HL-60 (cell line): ENCODE measurements at regions not wholly inside any gene's neighbourhood (a gene's known extent, or its start where the extent isn't known, plus 50 kb on each side); places are given as distances from the start of the nearest gene placed in this dataset.

ENCODE experiments used
- DNase-seq, 2 experiments: peaks; one replicate each; pipeline ENCODE4 v3.0.0-alpha.2; 2010 to 2020; ENCODE audit warnings: low read depth in 1 of 2, low spot score in 1 of 2
- H3K27ac ChIP-seq: fragments of 250-450 bp; sonication (Bioruptor Pico); replicated peaks from 2 replicates; pipeline ENCODE4 v1.5.1; 2020; ENCODE audit warnings: mild to moderate bottlenecking, moderate library complexity
- H3K27me3 ChIP-seq: fragments of 250-450 bp; sonication (Bioruptor Pico); 2 replicates; pipeline ENCODE4 v1.5.1; 2021; ENCODE audit warnings: mild to moderate bottlenecking, moderate library complexity; ENCODE audit not compliant: insufficient read depth, poor library complexity, severe bottlenecking
- H3K4me3 ChIP-seq: replicated peaks from 2 replicates; pipeline ENCODE4 v1.5.1; 2011; ENCODE audit warnings: mild to moderate bottlenecking, control low read depth, low read length; ENCODE audit not compliant: insufficient read depth
- CTCF ChIP-seq: IDR thresholded peaks from one replicate; pipeline ENCODE4 v1.5.1; 2011; ENCODE audit warnings: low read length, control low read depth, inconsistent platforms; ENCODE audit not compliant: insufficient read depth
- GABPA ChIP-seq: IDR thresholded peaks from 2 replicates; pipeline ENCODE4 v1.6.1; 2012; ENCODE audit warnings: low read depth
- POLR2AphosphoS5 ChIP-seq: IDR thresholded peaks from 2 replicates; pipeline ENCODE4 v1.6.1; 2012; ENCODE audit warnings: low read depth
- SPI1 ChIP-seq: IDR thresholded peaks from 2 replicates; pipeline ENCODE4 v1.6.1; 2012; ENCODE audit warnings: low read depth, mild to moderate bottlenecking, borderline replicate concordance
- TF ChIP-seq, protein P1 (sequence below): IDR thresholded peaks from 2 replicates; pipeline ENCODE4 v1.6.1; 2012; ENCODE audit warnings: low read depth; ENCODE audit not compliant: insufficient replicate concordance

DNA sequence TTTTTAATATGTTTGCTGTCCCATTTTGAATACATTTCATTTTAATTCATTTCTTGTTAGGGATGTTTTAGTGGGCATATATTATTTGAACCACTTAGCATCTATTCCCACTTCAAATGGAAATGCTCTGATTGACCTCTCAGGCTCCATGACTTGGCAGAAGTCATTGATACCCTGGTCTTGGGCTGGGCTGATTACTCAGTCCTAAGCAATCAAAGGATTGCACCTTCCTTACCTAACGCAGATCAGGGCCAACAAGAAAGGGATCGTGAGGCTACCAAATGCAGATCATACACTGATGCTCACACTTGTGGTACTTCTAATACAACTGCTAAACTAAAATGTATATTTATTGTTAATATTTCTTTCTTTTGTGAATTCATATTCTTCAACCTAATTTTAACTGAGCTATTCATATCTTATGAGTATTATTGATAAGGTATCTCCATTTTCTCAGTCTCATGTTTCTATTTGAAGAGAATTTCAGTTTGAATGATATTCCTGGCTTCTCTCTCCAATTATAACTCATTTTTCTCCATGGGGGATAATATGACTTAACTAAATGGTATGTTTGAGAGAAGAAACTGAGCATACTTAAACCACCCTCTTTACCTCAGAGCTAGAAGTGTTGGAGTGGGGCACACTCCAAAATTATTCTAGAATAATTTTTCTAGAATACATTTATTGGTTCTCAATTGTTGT is 615.5 kb upstream of the ADAMTS5 start:
- Histone ChIP-seq H3K4me3 (no peak overlapping the region), H3K27ac (no peak overlapping the region), H3K27me3 (no peaks in the 10 kb centered on the region)
- DNase-seq = no peak
- TF ChIP-seq SPI1 (no peak), GABPA (no peak), CTCF (no peak), POLR2AphosphoS5 (no peak)
- TF ChIP-seq, protein P1, sequence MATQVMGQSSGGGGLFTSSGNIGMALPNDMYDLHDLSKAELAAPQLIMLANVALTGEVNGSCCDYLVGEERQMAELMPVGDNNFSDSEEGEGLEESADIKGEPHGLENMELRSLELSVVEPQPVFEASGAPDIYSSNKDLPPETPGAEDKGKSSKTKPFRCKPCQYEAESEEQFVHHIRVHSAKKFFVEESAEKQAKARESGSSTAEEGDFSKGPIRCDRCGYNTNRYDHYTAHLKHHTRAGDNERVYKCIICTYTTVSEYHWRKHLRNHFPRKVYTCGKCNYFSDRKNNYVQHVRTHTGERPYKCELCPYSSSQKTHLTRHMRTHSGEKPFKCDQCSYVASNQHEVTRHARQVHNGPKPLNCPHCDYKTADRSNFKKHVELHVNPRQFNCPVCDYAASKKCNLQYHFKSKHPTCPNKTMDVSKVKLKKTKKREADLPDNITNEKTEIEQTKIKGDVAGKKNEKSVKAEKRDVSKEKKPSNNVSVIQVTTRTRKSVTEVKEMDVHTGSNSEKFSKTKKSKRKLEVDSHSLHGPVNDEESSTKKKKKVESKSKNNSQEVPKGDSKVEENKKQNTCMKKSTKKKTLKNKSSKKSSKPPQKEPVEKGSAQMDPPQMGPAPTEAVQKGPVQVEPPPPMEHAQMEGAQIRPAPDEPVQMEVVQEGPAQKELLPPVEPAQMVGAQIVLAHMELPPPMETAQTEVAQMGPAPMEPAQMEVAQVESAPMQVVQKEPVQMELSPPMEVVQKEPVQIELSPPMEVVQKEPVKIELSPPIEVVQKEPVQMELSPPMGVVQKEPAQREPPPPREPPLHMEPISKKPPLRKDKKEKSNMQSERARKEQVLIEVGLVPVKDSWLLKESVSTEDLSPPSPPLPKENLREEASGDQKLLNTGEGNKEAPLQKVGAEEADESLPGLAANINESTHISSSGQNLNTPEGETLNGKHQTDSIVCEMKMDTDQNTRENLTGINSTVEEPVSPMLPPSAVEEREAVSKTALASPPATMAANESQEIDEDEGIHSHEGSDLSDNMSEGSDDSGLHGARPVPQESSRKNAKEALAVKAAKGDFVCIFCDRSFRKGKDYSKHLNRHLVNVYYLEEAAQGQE = no peak

- TF ChIP-seq GABPA (no peak), POLR2AphosphoS5 (no peak), CTCF (no peak), SPI1 (no peak)
- TF ChIP-seq, protein P1 = no peak
- no peak overlapping the region for H3K4me3 ChIP-seq
- no peak for DNase-seq
- no peak overlapping the region for H3K27ac ChIP-seq
- no peaks in the 10 kb centered on the region for H3K27me3 ChIP-seq
These were observed 614.3 kb upstream of the ADAMTS5 start for GRCh38 chr21:27581168-27581567.

GRCh38 chr21:27580276-27580675 is 613.4 kb upstream of the ADAMTS5 start:
- no peak for DNase-seq
- H3K27ac ChIP-seq = no peak overlapping the region
- no peak for TF ChIP-seq POLR2AphosphoS5
- H3K27me3 ChIP-seq = no peaks in the 10 kb centered on the region
- H3K4me3 ChIP-seq = no peak overlapping the region

GRCh38 chr21:27578741-27579265 is 611.9 kb upstream of the ADAMTS5 start:
- Histone ChIP-seq H3K4me3 (no peak overlapping the region), H3K27me3 (no peaks in the 10 kb centered on the region), H3K27ac (no peak overlapping the region)
- no peak for TF ChIP-seq POLR2AphosphoS5
- TF ChIP-seq, protein P1 = no peak
- TF ChIP-seq SPI1 = no peak
- TF ChIP-seq GABPA = no peak
- no peak for TF ChIP-seq CTCF
- no peak for DNase-seq
